ENCODE measurements at regions not wholly inside any gene's neighbourhood (a gene's known extent, or its start where the extent isn't known, plus 50 kb on each side); places are given as distances from the start of the nearest gene placed in this dataset.
"Not testable (repeated sequence)": the region's sequence is repeated elsewhere in the genome, so short reads cannot be mapped to it uniquely, and the experiment has no call there.

DNA sequence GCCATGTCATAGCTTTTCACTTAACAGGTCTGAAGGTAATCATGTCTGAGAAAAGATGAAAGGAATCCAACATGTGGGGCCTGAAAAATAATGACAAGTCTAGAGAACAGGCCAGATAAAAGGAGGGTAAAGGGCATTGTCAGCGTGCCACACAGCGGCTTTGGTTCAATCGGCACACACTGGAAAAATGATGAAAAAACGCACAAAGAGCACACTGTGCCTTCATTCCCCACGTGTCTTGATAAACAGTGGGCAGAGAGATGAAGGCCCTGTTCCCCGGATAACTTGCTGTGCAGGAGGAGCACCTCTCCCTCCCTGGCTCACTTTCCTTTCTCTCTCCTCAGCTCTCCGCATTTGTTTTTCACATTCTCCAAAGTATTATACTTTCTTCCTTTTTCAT is 766.3 kb downstream of the TDRD15 start:
- H3K9me3 ChIP-seq (ENCODE audit: control insufficient read depth, low read length), result no peaks in the 10 kb centered on the region
- intact Hi-C loops (cut with DNase I), result no loop called here
- DNase-seq, result no peak
- no peaks in the 10 kb centered on the region for H3K27me3 ChIP-seq (ENCODE audit: control insufficient read depth in 1 of 2, insufficient read depth in 2 of 2, low read length in 1 of 2)
- H3K4me3 ChIP-seq (ENCODE audit: low read length in 2 of 2), result no peak overlapping the region
- H3K27ac ChIP-seq (ENCODE audit: low read depth in 1 of 2, low read length in 2 of 2), result no peak overlapping the region
- ATAC-seq (ENCODE audit: low FRiP score), result no peak
- WGBS, 2 donors, result 82 to 88% methylated on average over 7 of the region's 7 CpGs
- H3K36me3 ChIP-seq (ENCODE audit: control insufficient read depth in 1 of 2, insufficient read depth in 2 of 2, low read length in 1 of 2), result no peaks in the 10 kb centered on the region
- H3K4me1 ChIP-seq (ENCODE audit: control insufficient read depth in 1 of 2, insufficient read depth in 2 of 2, low read length in 2 of 2), result peaks cover 3 to 5% of the 10 kb centered on the region in 2 donors

GRCh38 chr2:21890716-21891115 is 766.9 kb downstream of the TDRD15 start:
- no peak overlapping the region for H3K4me3 ChIP-seq (ENCODE audit: low read length in 2 of 2)
- H3K4me1 ChIP-seq (ENCODE audit: control insufficient read depth in 1 of 2, insufficient read depth in 2 of 2, low read length in 2 of 2), result peaks cover 3 to 5% of the 10 kb centered on the region in 2 donors
- H3K9me3 ChIP-seq (ENCODE audit: control insufficient read depth, low read length), result no peaks in the 10 kb centered on the region
- WGBS, 2 donors, result 91 to 95% methylated on average over 6 of the region's 6 CpGs
- peak in 1 of 2 donors; percentile 38 for DNase-seq
- no peak overlapping the region for H3K27ac ChIP-seq (ENCODE audit: low read depth in 1 of 2, low read length in 2 of 2)
- H3K27me3 ChIP-seq (ENCODE audit: control insufficient read depth in 1 of 2, insufficient read depth in 2 of 2, low read length in 1 of 2), result no peaks in the 10 kb centered on the region
- no peaks in the 10 kb centered on the region for H3K36me3 ChIP-seq (ENCODE audit: control insufficient read depth in 1 of 2, insufficient read depth in 2 of 2, low read length in 1 of 2)
- intact Hi-C loops (cut with DNase I), result no loop called here
- ATAC-seq (ENCODE audit: low FRiP score), result no peak

DNA sequence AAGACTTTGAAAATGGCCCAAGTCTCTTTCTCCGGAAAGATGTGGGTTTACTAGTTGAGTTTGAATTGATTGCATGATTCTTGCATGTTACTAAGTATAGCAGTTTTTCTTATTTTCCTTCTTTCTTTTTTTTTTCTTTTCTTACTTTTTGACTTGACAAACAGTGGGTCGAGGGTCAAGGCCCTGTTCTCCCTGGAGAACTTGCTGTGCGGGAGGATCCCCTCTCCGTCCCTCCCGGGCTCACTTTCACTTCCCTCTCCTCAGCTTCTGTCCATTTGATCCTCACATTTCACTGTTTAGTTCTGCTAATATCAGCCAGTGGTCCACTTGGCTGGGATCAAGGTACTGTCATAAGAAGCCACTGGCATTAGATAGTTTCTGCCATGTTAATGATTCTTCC is 767.4 kb downstream of the TDRD15 start:
- no peak overlapping the region for H3K4me3 ChIP-seq (ENCODE audit: low read length in 2 of 2)
- no peaks in the 10 kb centered on the region for H3K9me3 ChIP-seq (ENCODE audit: control insufficient read depth, low read length)
- no peaks in the 10 kb centered on the region for H3K27me3 ChIP-seq (ENCODE audit: control insufficient read depth in 1 of 2, insufficient read depth in 2 of 2, low read length in 1 of 2)
- H3K4me1 ChIP-seq (ENCODE audit: control insufficient read depth in 1 of 2, insufficient read depth in 2 of 2, low read length in 2 of 2), result peaks cover 3 to 5% of the 10 kb centered on the region in 2 donors
- no peak overlapping the region for H3K27ac ChIP-seq (ENCODE audit: low read depth in 1 of 2, low read length in 2 of 2)
- WGBS, 2 donors, result 72 to 77% methylated on average over 5 of the region's 5 CpGs
- ATAC-seq (ENCODE audit: low FRiP score), result no peak
- no peaks in the 10 kb centered on the region for H3K36me3 ChIP-seq (ENCODE audit: control insufficient read depth in 1 of 2, insufficient read depth in 2 of 2, low read length in 1 of 2)
- intact Hi-C loops (cut with DNase I), result no loop called here
- no peak for DNase-seq

- 63% methylated on average over 8 of the region's 8 CpGs for WGBS, 2 donors
- no peak overlapping the region for H3K4me3 ChIP-seq (ENCODE audit: low read length in 2 of 2)
- peak overlapping the region in 1 of 2 donors; percentile 6 for H3K27ac ChIP-seq (ENCODE audit: low read depth in 1 of 2, low read length in 2 of 2)
- no peaks in the 10 kb centered on the region for H3K27me3 ChIP-seq (ENCODE audit: control insufficient read depth in 1 of 2, insufficient read depth in 2 of 2, low read length in 1 of 2)
- ATAC-seq (ENCODE audit: low FRiP score) (no peak), DNase-seq (no peak)
- intact Hi-C loops (cut with DNase I), result no loop called here
- no peaks in the 10 kb centered on the region for H3K9me3 ChIP-seq (ENCODE audit: control insufficient read depth, low read length)
- no peaks in the 10 kb centered on the region for H3K36me3 ChIP-seq (ENCODE audit: control insufficient read depth in 1 of 2, insufficient read depth in 2 of 2, low read length in 1 of 2)
- peaks cover 3 to 5% of the 10 kb centered on the region in 2 donors for H3K4me1 ChIP-seq (ENCODE audit: control insufficient read depth in 1 of 2, insufficient read depth in 2 of 2, low read length in 2 of 2)
Observed at GRCh38 chr2:21892140-21892539, 768.4 kb downstream of the TDRD15 start.

GRCh38 chr2:21895200-21895599 is 771.4 kb downstream of the TDRD15 start:
- DNase-seq (no peak), ATAC-seq (ENCODE audit: low FRiP score) (no peak)
- Histone ChIP-seq H3K9me3 (ENCODE audit: control insufficient read depth, low read length) (no peaks in the 10 kb centered on the region), H3K36me3 (ENCODE audit: control insufficient read depth in 1 of 2, insufficient read depth in 2 of 2, low read length in 1 of 2) (no peaks in the 10 kb centered on the region), H3K4me3 (ENCODE audit: low read length in 2 of 2) (no peak overlapping the region), H3K27me3 (ENCODE audit: control insufficient read depth in 1 of 2, insufficient read depth in 2 of 2, low read length in 1 of 2) (no peaks in the 10 kb centered on the region), H3K27ac (ENCODE audit: low read depth in 1 of 2, low read length in 2 of 2) (no peak overlapping the region), H3K4me1 (ENCODE audit: control insufficient read depth in 1 of 2, insufficient read depth in 2 of 2, low read length in 2 of 2) (peaks cover 3 to 5% of the 10 kb centered on the region in 2 donors)
- 94% methylated on average over 5 of the region's 5 CpGs for WGBS, 2 donors
- intact Hi-C loops (cut with DNase I), result no loop called here

DNA sequence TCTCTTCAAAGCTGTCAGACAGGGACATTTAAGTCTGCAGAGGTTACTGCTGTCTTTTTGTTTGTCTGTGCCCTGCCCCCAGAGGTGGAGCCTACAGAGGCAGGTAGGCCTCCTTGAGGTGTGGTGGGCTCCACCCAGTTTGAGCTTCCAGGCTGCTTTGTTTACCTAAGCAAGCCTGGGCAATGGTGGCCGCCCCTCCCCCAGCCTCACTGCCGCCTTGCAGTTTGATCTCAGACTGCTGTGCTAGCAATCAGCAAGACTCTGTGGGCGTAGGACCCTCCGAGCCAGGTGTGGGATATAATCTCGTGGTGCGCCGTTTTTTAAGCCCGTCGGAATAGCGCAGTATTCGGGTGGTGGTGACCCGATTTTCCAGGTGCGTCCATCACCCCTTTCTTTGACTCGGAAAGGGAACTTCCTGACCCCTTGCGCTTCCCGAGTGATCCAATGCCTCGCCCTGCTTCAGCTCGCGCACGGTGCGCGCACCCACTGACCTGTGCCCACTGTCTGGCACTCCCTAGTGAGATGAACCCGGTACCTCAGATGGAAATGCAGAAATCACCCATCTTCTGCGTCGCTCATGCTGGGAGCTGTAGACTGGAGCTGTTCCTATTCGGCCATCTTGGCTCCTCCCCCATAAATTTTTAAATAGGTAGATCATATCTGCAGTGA is 785.1 kb downstream of the TDRD15 start:
- H3K27ac ChIP-seq (ENCODE audit: low read depth in 1 of 2, low read length in 2 of 2); H3K4me1 ChIP-seq (ENCODE audit: control insufficient read depth in 1 of 2, insufficient read depth in 2 of 2, low read length in 2 of 2); intact Hi-C loops (cut with DNase I); ATAC-seq (ENCODE audit: low FRiP score); H3K36me3 ChIP-seq (ENCODE audit: control insufficient read depth in 1 of 2, insufficient read depth in 2 of 2, low read length in 1 of 2); H3K9me3 ChIP-seq (ENCODE audit: control insufficient read depth, low read length); H3K27me3 ChIP-seq (ENCODE audit: control insufficient read depth in 1 of 2, insufficient read depth in 2 of 2, low read length in 1 of 2); DNase-seq; H3K4me3 ChIP-seq (ENCODE audit: low read length in 2 of 2): not testable (repeated sequence)
- WGBS, 2 donors, result 94 to 96% methylated on average over 21 to 26 of the region's 26 CpGs

- DNase-seq (no peak), ATAC-seq (ENCODE audit: low FRiP score) (no peak)
- Histone ChIP-seq H3K36me3 (ENCODE audit: control insufficient read depth in 1 of 2, insufficient read depth in 2 of 2, low read length in 1 of 2) (no peaks in the 10 kb centered on the region), H3K9me3 (ENCODE audit: control insufficient read depth, low read length) (no peaks in the 10 kb centered on the region), H3K27me3 (ENCODE audit: control insufficient read depth in 1 of 2, insufficient read depth in 2 of 2, low read length in 1 of 2) (no peaks in the 10 kb centered on the region), H3K4me3 (ENCODE audit: low read length in 2 of 2) (no peak overlapping the region), H3K4me1 (ENCODE audit: control insufficient read depth in 1 of 2, insufficient read depth in 2 of 2, low read length in 2 of 2) (no peaks in the 10 kb centered on the region), H3K27ac (ENCODE audit: low read depth in 1 of 2, low read length in 2 of 2) (no peak overlapping the region)
- 85% methylated on average over 6 of the region's 6 CpGs for WGBS, 2 donors
- intact Hi-C loops (cut with DNase I), result no loop called here
Observed at GRCh38 chr2:21910832-21911507, 787.2 kb downstream of the TDRD15 start.

GRCh38 chr2:21912405-21912804 is 788.6 kb downstream of the TDRD15 start:
- H3K27ac ChIP-seq (ENCODE audit: low read depth in 1 of 2, low read length in 2 of 2), result no peak overlapping the region
- no peak overlapping the region for H3K4me3 ChIP-seq (ENCODE audit: low read length in 2 of 2)
- intact Hi-C loops (cut with DNase I), result no loop called here
- no peaks in the 10 kb centered on the region for H3K27me3 ChIP-seq (ENCODE audit: control insufficient read depth in 1 of 2, insufficient read depth in 2 of 2, low read length in 1 of 2)
- no peaks in the 10 kb centered on the region for H3K4me1 ChIP-seq (ENCODE audit: control insufficient read depth in 1 of 2, insufficient read depth in 2 of 2, low read length in 2 of 2)
- no peaks in the 10 kb centered on the region for H3K36me3 ChIP-seq (ENCODE audit: control insufficient read depth in 1 of 2, insufficient read depth in 2 of 2, low read length in 1 of 2)
- no peaks in the 10 kb centered on the region for H3K9me3 ChIP-seq (ENCODE audit: control insufficient read depth, low read length)
- DNase-seq (no peak), ATAC-seq (ENCODE audit: low FRiP score) (no peak)
- WGBS, 2 donors, result 84 to 88% methylated on average over 3 of the region's 3 CpGs

DNA sequence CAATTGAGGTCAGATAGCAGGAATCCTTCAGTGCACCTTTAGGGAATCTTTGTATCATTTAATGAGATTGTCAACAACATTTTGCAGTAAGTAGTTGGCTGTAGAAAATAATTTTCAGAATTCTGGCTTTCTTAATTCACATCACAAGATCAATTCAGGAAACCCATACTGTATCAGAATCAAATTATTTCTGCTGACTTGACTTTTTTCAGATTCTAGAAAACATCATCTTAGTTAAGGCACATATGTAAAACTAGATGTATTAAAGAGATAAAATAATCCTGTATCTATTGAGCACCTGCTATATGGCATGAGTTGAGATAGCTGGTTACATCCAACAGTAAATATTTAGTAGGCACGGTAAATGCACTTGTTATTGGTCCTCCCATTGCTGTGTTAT is 791.4 kb downstream of the TDRD15 start:
- ATAC-seq (ENCODE audit: low FRiP score) (no peak), DNase-seq (no peak)
- WGBS, 2 donors, result 47 to 95% methylated on average over 1 of the region's 1 CpG
- Histone ChIP-seq H3K4me3 (ENCODE audit: low read length in 2 of 2) (no peak overlapping the region), H3K9me3 (ENCODE audit: control insufficient read depth, low read length) (no peaks in the 10 kb centered on the region), H3K27ac (ENCODE audit: low read depth in 1 of 2, low read length in 2 of 2) (no peak overlapping the region), H3K4me1 (ENCODE audit: control insufficient read depth in 1 of 2, insufficient read depth in 2 of 2, low read length in 2 of 2) (no peaks in the 10 kb centered on the region), H3K27me3 (ENCODE audit: control insufficient read depth in 1 of 2, insufficient read depth in 2 of 2, low read length in 1 of 2) (no peaks in the 10 kb centered on the region), H3K36me3 (ENCODE audit: control insufficient read depth in 1 of 2, insufficient read depth in 2 of 2, low read length in 1 of 2) (no peaks in the 10 kb centered on the region)
- intact Hi-C loops (cut with DNase I), result no loop called here

Measured in aorta (tissue), 5 donors.